Kidney tubule cell (primary cell): ENCODE measurements at regions not wholly inside any gene's neighbourhood (a gene's known extent, or its start where the extent isn't known, plus 50 kb on each side); places are given as distances from the start of the nearest gene placed in this dataset.
A peak's percentile ranks its signal among the peaks of the same experiment; 100 is the strongest.

Experiments used
- DNase-seq: peaks from one replicate; pipeline ENCODE4 v3.0.0-alpha.2; 2018; ENCODE audit warnings: low spot score

- DNase-seq, result no peak
These were observed 51.8 kb upstream of the CASZ1 start for GRCh38 chr1:10848109-10848684.

DNA sequence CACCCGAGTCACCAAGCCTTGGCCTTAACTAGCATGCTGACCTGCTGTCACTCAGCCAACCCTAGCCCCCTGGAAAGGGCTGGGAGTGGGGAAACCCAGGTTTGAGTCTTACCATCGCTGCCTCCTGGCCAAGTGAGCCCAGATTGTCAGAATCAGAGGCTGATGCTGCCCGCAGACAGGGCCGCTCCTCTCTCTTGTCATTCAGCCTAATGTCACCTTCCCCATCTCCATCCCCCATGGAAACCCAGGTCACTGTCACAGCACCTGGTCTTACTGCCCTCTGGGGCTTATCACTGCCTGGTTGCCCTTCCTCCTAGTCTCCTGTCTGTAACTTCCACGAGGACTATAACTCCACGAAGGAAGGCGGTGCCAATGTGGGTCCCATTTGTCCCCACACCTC lies 53.6 kb upstream of the CASZ1 start:
- no peak for DNase-seq

GRCh38 chr1:10851024-10852013 lies 54.9 kb upstream of the CASZ1 start:
- DNase-seq, result no peak

- no peak for DNase-seq
These were observed 55.6 kb upstream of the CASZ1 start for GRCh38 chr1:10852018-10852417.

GRCh38 chr1:10852486-10852885 lies 56.0 kb upstream of the CASZ1 start:
- no peak for DNase-seq

DNA sequence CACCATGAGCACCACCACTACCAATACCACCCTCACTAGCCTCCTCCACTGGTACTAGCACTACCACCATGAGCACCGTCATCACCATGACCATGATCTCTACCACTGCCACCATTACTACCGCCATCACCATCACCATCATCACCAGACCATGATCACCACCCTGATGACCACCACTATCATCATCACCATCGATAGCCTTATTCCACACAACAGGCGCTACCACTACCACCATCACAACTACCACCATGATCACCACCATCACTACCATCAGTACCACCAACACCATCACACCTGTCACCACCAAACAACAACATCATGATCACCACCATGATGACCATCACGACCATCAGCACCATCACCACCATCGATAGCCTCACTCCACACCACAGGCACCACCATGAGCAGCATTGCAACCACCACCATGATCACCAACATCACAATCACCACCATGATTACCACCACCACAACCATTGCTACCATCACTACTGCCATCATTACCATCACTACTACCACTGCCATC lies 56.6 kb upstream of the CASZ1 start:
- no peak for DNase-seq

GRCh38 chr1:10853701-10854100 lies 57.3 kb upstream of the CASZ1 start:
- DNase-seq, result no peak

DNA sequence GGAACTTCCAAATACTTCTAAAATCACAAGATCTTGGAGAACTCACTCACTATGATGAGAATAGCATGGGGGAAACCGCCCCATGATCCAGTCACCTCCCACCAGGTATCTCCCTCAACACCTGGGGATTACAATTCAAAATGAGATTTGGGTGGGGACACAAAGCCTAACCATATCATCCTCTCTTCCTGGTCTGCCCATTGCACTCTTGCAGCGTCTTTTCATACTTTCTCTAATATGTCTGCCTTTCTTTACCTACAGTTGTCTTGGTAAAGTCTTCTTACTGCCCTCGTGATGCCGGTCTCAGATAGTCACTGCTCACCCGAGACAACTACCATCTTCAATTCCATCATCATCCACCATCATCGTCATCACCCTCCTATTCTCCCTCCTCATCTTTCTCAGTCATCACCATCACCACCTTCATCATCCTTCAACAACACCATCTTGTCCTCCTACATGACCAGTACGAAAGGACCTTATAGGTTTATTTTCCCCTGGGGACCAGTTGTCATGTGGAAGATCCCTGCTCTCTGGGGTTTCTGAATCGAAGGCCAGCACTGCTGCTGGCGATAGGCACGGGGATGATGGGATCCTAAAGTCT lies 58.5 kb upstream of the CASZ1 start:
- no peak for DNase-seq

GRCh38 chr1:10856176-10856683 lies 59.8 kb upstream of the CASZ1 start:
- DNase-seq, result no peak

DNA sequence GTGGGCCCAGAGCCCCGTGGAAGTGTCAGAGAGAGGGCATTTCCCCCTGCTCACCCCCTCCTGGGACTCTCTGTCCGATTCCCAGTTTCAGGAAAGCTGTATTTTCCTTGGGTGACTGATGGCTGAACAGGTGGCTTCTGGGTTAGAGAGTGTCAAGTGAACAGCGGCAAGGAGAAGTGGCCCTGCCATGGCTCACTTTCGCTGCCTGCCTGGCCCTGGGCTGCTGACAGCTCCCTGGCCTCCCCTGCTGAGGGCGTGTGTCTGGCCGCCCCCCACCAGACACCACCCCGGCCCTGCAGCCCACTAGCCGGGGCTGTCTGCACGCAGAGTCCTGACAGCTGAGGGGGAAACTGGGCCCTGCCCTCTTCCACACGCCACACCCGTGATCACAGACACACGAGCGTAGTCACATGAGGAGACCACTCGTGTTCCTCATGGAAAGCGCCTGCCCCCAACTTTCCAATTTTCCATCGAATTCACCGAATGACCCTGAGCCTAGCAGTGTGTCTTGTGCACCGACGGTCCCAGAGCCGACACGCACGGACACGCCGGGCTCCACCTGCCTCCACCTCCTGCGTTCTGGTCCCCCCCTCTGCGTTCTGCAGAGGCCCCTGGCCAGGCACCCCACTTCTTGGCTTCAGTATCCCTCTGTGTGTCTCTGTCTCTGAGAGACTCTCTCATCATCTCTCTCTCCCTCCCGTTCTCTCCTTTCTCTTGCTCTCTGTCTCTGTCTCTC lies 60.6 kb upstream of the CASZ1 start:
- no peak for DNase-seq

- DNase-seq, result no peak
These were observed 61.2 kb upstream of the CASZ1 start for GRCh38 chr1:10857687-10858086.

DNA sequence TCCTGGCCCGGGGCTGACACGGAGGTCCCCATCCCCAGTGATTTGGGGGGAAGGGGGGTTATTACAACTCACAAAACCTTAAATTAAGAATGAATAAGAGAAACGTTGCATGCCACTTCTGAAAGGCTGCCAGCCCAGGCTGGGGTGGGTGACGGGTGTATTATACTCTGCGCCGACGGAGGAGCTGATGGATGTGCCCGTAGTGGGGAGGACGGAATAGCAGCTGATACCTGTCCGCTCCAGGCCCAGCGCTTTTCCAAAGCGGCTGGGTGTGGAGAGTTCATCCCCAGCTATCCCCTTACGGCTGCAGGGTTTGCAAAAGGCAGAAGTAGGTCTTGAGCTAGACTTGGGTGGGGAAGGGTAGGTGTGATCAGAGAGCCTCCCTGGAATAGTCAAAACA lies 63.8 kb upstream of the CASZ1 start:
- no peak for DNase-seq

GRCh38 chr1:10860682-10861081 lies 64.2 kb upstream of the CASZ1 start:
- no peak for DNase-seq

DNA sequence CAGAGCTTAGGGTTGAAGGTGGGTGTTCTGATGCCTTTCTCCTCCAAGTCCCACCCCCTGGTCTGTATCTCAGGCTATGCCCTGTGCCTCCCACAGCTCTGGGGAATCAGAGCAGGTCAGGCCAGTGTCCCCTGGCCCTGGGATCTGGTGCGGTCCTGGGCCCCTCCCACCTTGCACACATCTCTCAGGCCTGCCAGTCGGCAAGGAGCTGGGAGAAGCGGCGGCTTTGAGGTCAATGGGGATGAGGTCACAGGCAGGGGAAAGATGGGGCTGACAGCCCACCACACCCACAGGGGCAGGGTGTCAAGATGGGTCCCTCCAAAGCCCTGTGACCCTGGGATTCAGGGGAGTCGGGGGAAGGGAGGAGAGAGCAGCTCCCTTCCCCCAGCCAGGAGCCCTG lies 65.4 kb upstream of the CASZ1 start:
- DNase-seq, result no peak

- no peak for DNase-seq
These were observed 66.4 kb upstream of the CASZ1 start for GRCh38 chr1:10862743-10863335.

GRCh38 chr1:10863886-10864285 lies 67.4 kb upstream of the CASZ1 start:
- DNase-seq, result no peak

- DNase-seq, result no peak
These were observed 68.3 kb upstream of the CASZ1 start for GRCh38 chr1:10864776-10865175.

GRCh38 chr1:10865518-10866320 lies 69.3 kb upstream of the CASZ1 start:
- no peak for DNase-seq

DNA sequence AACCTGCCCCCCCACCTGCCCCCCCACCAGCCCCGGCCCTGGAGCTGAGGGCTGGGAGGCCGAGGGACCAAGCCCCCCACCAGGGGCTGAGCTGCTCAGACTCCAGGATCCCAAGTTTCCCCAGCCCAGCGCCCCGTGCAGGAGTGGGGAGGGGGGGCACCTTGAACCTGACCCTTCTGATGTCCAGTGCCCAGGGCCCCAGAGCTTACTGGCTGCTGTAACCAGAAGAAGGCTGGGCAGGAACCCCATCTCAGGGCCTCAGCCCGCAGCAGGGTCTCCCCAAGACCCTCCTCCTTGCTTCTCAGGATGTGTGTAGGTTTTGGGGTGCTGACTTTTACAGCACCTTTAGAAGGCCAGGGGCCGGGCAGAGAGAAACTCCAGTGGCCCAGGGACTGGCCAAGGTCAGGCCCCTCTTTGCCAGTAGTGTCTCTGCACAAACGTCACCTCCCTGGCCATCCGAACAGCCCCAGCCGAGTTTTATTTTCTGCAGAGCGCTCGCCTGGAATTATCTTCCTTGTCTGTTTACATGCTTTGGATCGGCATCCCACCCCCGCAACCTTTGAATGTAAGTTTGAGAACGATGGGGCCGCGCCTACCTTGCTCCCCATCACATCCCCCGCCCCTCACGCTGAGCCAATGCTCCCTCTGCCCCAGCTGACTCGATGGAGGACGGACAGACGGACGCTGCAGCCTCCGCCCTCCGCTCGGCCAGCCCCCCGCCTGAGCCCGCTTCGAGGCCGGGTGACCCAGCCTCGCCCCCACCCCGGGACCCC lies 70.1 kb upstream of the CASZ1 start:
- no peak for DNase-seq

- peak; percentile 45 for DNase-seq
These were observed 70.8 kb upstream of the CASZ1 start for GRCh38 chr1:10867138-10867721.
